Left lung (tissue), 4 donors: ENCODE measurements at regions not wholly inside any gene's neighbourhood (a gene's known extent, or its start where the extent isn't known, plus 50 kb on each side); places are given as distances from the start of the nearest gene placed in this dataset.

Experiments
- ATAC-seq: fragments of 200-7000 bp; cut with Tn5 transposase; one replicate; pipeline ENCODE4 v1.9.1; 2020; ENCODE audit warnings: moderate library complexity
- DNase-seq, 4 donors: peaks; one replicate each; pipeline ENCODE4 v3.0.0-alpha.2; 2013 to 2020
- H3K27ac ChIP-seq, 2 donors: fragments of 200-600 bp; sonication (generic) in 1 of 2; one replicate each; pipeline versions ENCODE4 v1.5.0 to v1.8.0; 2020 to 2021
- H3K27me3 ChIP-seq, 2 donors: fragments of 200-600 bp; sonication (generic) in 1 of 2; one replicate each; pipeline versions ENCODE4 v1.5.0 to v1.8.0; 2020 to 2021
- H3K36me3 ChIP-seq, 2 donors: fragments of 200-600 bp; sonication (generic) in 1 of 2; one replicate each; pipeline versions ENCODE4 v1.5.0 to v1.8.0; 2020 to 2021
- H3K4me1 ChIP-seq, 2 donors: fragments of 200-600 bp; one replicate each; pipeline ENCODE4 v1.8.0; 2021
- H3K4me3 ChIP-seq, 2 donors: fragments of 200-600 bp; sonication (generic) in 1 of 2; one replicate each; pipeline versions ENCODE4 v1.5.0 to v1.8.0; 2020 to 2021; ENCODE audit warnings: mild to moderate bottlenecking in 1 of 2
- H3K9me3 ChIP-seq, 2 donors: fragments of 200-600 bp; sonication (generic) in 1 of 2; one replicate each; pipeline versions ENCODE4 v1.5.0 to v1.8.0; 2020 to 2021
- intact Hi-C, 2 donors: fragments of 100-400 bp; cut with DNase I; formaldehyde crosslinking; loops; one replicate each; pipeline versions ENCODE4 v1.11.2 to v1.14.2; 2022
- TF ChIP-seq, protein P1 (sequence below), 2 donors: fragments of 200-600 bp; sonication (generic) in 1 of 2; IDR thresholded peaks; one replicate each; pipeline versions ENCODE4 v1.5.0 to v1.8.0; 2021; ENCODE audit warnings: antibody characterized with exemption in 2 of 2
- donor health status: DM: no; HTN: yes; CAD: no.
- donor health status: DM: no; HTN: no; CAD: no.

DNA sequence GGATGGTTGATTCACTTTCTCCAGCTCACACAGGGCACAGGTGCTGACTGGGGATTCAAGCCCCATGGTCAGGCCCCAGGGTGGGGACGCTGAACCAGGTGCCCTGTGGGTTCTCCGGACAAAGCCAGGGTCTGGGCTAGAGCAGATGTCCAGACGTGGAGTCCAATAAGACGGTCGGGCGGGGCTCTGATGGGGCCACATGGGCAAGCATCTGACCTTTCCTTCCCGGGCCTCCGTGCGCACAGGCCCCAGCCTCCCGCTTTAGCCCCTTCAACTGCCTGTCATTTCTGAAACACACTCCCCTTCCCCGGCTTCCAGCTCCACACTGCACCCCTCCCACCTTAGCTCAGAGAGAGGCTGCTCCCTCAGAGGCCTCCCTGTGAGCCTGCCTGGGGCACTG, 153.0 kb upstream of the PPP2R2D start:
- Histone ChIP-seq H3K27ac (no peak overlapping the region), H3K9me3 (no peaks in the 10 kb centered on the region), H3K4me1 (no peaks in the 10 kb centered on the region), H3K36me3 (no peaks in the 10 kb centered on the region), H3K4me3 (no peak overlapping the region), H3K27me3 (peaks cover 3 to 81% of the 10 kb centered on the region in 2 donors)
- intact Hi-C loops, result no loop called here
- ATAC-seq (no peak), DNase-seq (no peak)
- TF ChIP-seq, protein P1, sequence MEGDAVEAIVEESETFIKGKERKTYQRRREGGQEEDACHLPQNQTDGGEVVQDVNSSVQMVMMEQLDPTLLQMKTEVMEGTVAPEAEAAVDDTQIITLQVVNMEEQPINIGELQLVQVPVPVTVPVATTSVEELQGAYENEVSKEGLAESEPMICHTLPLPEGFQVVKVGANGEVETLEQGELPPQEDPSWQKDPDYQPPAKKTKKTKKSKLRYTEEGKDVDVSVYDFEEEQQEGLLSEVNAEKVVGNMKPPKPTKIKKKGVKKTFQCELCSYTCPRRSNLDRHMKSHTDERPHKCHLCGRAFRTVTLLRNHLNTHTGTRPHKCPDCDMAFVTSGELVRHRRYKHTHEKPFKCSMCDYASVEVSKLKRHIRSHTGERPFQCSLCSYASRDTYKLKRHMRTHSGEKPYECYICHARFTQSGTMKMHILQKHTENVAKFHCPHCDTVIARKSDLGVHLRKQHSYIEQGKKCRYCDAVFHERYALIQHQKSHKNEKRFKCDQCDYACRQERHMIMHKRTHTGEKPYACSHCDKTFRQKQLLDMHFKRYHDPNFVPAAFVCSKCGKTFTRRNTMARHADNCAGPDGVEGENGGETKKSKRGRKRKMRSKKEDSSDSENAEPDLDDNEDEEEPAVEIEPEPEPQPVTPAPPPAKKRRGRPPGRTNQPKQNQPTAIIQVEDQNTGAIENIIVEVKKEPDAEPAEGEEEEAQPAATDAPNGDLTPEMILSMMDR (IDR thresholded peaks at IDR 0.05), result no peak

DNA sequence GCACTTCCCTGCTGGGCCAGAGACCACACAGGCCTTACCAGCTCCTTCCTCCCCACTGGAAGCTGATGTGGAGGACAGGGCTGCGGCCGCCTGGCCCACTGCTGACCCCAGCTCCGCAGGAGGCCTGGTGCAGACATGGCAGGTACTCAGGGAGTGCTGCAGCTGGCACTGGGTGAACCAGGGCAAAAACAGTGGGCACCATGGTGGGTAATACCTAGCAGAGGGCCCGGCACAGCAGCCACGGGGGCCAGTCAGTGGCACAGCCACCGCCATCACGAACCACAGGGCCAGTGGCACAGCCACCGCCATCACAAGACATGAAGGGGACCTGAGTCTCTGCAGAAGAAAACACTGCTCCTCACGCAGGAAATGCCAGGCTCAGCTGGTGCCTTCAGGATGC, 152.6 kb upstream of the PPP2R2D start:
- H3K27me3 ChIP-seq, result peaks cover 3 to 77% of the 10 kb centered on the region in 2 donors
- H3K36me3 ChIP-seq, result no peaks in the 10 kb centered on the region
- intact Hi-C loops, result no loop called here
- no peaks in the 10 kb centered on the region for H3K4me1 ChIP-seq
- TF ChIP-seq, protein P1 (IDR thresholded peaks at IDR 0.05), result no peak
- no peak overlapping the region for H3K4me3 ChIP-seq
- H3K9me3 ChIP-seq, result no peaks in the 10 kb centered on the region
- DNase-seq, result no peak
- H3K27ac ChIP-seq, result no peak overlapping the region
- ATAC-seq, result no peak

DNA sequence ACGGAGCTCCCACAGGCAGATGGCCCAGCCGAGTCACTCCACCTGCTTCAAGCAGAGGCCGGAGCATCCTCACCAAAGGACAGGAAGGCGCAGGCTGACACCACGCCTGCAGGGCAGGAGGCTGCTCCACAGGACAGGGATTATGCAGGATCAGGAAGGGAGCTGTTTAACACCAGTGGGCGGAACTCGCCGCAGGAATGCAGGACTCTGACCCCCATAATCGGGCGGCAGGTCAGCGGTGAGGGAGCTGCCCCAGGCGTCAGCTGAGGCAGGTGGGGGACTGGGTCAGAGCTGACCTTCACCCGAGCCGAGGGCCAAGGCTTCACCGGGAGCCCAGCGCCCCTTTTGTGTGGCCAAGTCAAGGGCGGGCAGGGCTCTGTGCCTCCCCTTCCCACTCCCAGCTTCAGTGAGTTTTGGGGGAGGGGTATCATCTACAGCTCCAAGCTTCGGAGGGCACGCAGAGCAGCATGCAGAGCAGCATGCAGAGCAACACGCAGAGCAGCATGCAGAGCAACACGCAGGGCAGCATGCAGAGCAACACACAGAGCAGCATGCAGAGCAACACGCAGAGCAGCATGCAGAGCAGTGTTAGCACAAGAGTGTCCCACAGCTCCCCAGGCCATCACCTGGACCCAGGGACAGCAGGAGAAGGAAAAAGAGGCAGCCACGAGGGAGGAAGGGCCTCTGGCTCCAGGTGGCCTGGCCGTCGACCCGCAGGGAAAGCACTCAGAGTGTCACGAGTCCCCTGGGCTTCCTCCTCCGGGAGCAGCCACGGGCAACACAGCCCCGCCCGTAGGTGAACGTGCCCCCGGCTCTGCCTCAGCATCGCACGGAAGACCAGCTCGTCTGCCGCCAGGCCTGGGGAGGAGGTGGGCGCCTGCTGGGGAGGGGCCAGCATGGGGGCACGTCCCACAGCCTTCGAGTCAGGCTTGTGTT, 151.7 kb upstream of the PPP2R2D start:
- Histone ChIP-seq H3K36me3 (no peaks in the 10 kb centered on the region), H3K4me1 (no peaks in the 10 kb centered on the region), H3K27ac (no peak overlapping the region), H3K9me3 (no peaks in the 10 kb centered on the region), H3K4me3 (no peak overlapping the region), H3K27me3 (peaks cover 0 to 68% of the 10 kb centered on the region in 2 donors)
- ATAC-seq, result no peak
- intact Hi-C loops, result no loop called here
- TF ChIP-seq, protein P1 (IDR thresholded peaks at IDR 0.05), result no peak
- DNase-seq, result no peak

DNA sequence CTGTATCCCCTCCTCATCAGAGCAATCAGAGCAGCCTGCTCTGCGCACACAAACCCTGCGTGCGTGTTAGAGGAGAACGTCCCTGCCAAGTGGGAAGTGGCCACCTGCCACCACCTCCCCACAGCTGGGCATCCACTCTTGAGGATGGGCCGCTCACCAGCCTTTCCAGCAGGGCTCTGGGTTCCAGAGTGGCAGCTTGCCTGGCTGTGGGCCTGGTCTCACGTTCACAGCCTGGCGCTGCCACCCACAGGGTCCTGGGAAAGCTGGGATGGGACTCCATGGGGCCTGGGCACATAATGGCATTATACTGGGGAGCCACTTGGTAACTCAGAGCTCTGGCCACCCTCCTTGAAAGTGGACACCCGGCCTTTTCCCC, 151.1 kb upstream of the PPP2R2D start:
- Histone ChIP-seq H3K4me1 (no peaks in the 10 kb centered on the region), H3K36me3 (no peaks in the 10 kb centered on the region), H3K27me3 (peaks cover 0 to 64% of the 10 kb centered on the region in 2 donors), H3K27ac (no peak overlapping the region), H3K9me3 (no peaks in the 10 kb centered on the region), H3K4me3 (no peak overlapping the region)
- TF ChIP-seq, protein P1 (IDR thresholded peaks at IDR 0.05), result no peak
- intact Hi-C loops, result no loop called here
- no peak for DNase-seq
- no peak for ATAC-seq

DNA sequence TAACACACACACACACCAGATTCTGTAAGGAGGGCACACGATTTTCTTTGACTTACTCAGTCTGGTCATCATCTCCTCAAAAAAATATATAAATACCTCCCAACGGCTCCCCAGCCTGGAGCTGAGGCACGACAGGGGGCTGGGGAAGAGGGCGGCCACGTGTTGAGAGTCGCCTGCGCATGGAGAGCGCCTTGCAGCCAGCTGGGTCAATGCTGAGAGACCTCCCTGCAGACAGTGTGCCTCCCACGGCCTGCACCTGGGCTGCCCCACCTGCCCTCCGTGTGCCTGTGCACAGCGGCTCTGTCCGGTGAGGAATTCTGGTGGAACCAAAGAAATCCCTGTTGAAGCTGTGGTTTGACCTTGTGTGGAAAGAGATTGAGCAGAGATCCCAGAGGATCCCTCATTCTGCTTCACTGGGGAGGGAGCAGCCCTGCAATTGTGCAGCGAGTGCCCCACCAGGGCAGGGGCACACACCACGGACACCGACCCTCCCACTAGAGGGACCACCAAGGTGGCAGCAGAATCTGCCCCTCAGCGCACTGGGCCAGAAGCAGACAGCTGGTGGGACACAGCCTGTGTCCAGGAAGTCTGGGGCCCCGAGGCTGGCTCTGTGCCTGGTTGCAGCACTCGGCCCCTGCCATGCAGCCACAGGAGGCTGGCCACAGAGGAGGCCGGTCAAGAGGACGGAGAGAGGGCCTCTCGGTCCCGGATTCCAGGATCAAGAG, 150.5 kb upstream of the PPP2R2D start:
- no peaks in the 10 kb centered on the region for H3K4me1 ChIP-seq
- H3K9me3 ChIP-seq, result no peaks in the 10 kb centered on the region
- TF ChIP-seq, protein P1 (IDR thresholded peaks at IDR 0.05), result no peak
- ATAC-seq, result no peak
- peaks cover 0 to 61% of the 10 kb centered on the region in 2 donors for H3K27me3 ChIP-seq
- H3K27ac ChIP-seq, result no peak overlapping the region
- H3K4me3 ChIP-seq, result no peak overlapping the region
- H3K36me3 ChIP-seq, result no peaks in the 10 kb centered on the region
- DNase-seq, result no peak
- intact Hi-C loops, result no loop called here
